ENCODE measurements at regions not wholly inside any gene's neighbourhood (a gene's known extent, or its start where the extent isn't known, plus 50 kb on each side); places are given as distances from the start of the nearest gene placed in this dataset.

DNA sequence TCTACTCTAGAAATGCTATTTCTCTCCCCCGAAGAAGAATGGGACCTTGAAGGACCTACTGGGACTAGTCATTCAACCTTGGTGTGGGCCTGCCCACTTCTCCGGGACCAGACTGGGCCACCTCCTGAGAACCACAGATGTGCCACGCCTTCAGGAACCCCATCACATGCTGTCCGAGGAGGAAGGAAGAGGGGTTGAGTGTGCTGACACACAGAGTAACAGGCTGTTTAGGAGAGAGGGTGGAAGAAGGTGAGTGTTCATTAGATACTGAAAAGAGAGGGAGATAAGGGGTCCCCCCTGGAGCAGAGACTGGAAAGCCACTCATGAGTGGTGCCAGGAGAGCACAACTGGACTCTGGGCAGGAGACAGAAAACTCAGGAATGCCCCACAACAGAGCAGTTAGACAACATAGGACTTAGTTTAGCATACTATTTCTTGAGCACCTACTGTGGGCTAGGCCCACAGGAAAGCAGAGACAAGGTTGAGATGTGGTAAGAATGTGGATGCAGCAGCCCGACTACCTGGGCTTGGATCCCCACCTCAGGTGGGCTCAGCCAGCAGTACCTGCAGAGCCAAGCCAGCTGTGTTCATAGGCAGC is 286.4 kb upstream of the NCKAP5 start:
- Mint-ChIP-seq H3K9me3 (peaks cover 35% of the 10 kb centered on the region), H3K4me3 (no peak overlapping the region), H3K27ac (no peak overlapping the region), H3K27me3 (ENCODE audit: insufficient read depth, low read depth, poor library complexity) (peaks cover 5% of the 10 kb centered on the region), H3K4me1 (no peaks in the 10 kb centered on the region), H3K36me3 (ENCODE audit: low read depth) (peaks cover 15% of the 10 kb centered on the region)
- TF ChIP-seq ZNF114 (CRISPR knock-in tag; IDR thresholded peaks at IDR 0.05): no peak
- no peak for TF ChIP-seq EZH2phosphoT487 (IDR thresholded peaks at IDR 0.05; ENCODE audit: unreplicated experiment)
- TF ChIP-seq ZNF331 (CRISPR knock-in tag; IDR thresholded peaks at IDR 0.05; ENCODE audit: low read depth): no peak
- TF ChIP-seq JUNB (IDR thresholded peaks at IDR 0.05; ENCODE audit: unreplicated experiment): no peak
- TF ChIP-seq NANOG (IDR thresholded peaks at IDR 0.05; ENCODE audit: borderline replicate concordance): no peak
- TF ChIP-seq, protein P1, sequence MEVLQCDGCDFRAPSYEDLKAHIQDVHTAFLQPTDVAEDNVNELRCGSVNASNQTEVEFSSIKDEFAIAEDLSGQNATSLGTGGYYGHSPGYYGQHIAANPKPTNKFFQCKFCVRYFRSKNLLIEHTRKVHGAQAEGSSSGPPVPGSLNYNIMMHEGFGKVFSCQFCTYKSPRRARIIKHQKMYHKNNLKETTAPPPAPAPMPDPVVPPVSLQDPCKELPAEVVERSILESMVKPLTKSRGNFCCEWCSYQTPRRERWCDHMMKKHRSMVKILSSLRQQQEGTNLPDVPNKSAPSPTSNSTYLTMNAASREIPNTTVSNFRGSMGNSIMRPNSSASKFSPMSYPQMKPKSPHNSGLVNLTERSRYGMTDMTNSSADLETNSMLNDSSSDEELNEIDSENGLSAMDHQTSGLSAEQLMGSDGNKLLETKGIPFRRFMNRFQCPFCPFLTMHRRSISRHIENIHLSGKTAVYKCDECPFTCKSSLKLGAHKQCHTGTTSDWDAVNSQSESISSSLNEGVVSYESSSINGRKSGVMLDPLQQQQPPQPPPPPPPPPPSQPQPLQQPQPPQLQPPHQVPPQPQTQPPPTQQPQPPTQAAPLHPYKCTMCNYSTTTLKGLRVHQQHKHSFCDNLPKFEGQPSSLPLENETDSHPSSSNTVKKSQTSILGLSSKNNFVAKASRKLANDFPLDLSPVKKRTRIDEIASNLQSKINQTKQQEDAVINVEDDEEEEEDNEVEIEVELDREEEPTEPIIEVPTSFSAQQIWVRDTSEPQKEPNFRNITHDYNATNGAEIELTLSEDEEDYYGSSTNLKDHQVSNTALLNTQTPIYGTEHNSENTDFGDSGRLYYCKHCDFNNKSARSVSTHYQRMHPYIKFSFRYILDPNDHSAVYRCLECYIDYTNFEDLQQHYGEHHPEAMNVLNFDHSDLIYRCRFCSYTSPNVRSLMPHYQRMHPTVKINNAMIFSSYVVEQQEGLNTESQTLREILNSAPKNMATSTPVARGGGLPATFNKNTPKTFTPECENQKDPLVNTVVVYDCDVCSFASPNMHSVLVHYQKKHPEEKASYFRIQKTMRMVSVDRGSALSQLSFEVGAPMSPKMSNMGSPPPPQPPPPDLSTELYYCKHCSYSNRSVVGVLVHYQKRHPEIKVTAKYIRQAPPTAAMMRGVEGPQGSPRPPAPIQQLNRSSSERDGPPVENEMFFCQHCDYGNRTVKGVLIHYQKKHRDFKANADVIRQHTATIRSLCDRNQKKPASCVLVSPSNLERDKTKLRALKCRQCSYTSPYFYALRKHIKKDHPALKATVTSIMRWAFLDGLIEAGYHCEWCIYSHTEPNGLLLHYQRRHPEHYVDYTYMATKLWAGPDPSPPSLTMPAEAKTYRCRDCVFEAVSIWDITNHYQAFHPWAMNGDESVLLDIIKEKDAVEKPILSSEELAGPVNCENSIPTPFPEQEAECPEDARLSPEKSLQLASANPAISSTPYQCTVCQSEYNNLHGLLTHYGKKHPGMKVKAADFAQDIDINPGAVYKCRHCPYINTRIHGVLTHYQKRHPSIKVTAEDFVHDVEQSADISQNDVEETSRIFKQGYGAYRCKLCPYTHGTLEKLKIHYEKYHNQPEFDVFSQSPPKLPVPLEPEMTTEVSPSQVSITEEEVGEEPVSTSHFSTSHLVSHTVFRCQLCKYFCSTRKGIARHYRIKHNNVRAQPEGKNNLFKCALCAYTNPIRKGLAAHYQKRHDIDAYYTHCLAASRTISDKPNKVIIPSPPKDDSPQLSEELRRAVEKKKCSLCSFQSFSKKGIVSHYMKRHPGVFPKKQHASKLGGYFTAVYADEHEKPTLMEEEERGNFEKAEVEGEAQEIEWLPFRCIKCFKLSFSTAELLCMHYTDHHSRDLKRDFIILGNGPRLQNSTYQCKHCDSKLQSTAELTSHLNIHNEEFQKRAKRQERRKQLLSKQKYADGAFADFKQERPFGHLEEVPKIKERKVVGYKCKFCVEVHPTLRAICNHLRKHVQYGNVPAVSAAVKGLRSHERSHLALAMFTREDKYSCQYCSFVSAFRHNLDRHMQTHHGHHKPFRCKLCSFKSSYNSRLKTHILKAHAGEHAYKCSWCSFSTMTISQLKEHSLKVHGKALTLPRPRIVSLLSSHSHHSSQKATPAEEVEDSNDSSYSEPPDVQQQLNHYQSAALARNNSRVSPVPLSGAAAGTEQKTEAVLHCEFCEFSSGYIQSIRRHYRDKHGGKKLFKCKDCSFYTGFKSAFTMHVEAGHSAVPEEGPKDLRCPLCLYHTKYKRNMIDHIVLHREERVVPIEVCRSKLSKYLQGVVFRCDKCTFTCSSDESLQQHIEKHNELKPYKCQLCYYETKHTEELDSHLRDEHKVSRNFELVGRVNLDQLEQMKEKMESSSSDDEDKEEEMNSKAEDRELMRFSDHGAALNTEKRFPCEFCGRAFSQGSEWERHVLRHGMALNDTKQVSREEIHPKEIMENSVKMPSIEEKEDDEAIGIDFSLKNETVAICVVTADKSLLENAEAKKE (CRISPR knock-in tag; IDR thresholded peaks at IDR 0.05): no peak
- TF ChIP-seq, protein P2, sequence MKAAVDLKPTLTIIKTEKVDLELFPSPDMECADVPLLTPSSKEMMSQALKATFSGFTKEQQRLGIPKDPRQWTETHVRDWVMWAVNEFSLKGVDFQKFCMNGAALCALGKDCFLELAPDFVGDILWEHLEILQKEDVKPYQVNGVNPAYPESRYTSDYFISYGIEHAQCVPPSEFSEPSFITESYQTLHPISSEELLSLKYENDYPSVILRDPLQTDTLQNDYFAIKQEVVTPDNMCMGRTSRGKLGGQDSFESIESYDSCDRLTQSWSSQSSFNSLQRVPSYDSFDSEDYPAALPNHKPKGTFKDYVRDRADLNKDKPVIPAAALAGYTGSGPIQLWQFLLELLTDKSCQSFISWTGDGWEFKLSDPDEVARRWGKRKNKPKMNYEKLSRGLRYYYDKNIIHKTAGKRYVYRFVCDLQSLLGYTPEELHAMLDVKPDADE (IDR thresholded peaks at IDR 0.05): no peak
- Histone ChIP-seq H3K27ac (ENCODE audit: low read depth) (no peak overlapping the region), H3K36me3 (ENCODE audit: insufficient read depth) (no peaks in the 10 kb centered on the region), H2AFZ (no peak overlapping the region), H3K4me2 (no peak overlapping the region), H3K9me2 (ENCODE audit: insufficient read depth) (0 out of 2 replicates have a peak, but pooled peaks cover 2% of the 10 kb centered on the region), H3K4me3 (no peak overlapping the region), H3K27me3 (ENCODE audit: insufficient read depth) (no peaks in the 10 kb centered on the region), H3F3A (replicated peaks; ENCODE audit: low read depth) (no peaks in the 10 kb centered on the region), H4K20me1 (replicated peaks; ENCODE audit: insufficient read depth) (no peaks in the 10 kb centered on the region), H3K79me2 (replicated peaks; ENCODE audit: insufficient read depth) (no peaks in the 10 kb centered on the region), H3K4me1 (ENCODE audit: insufficient read depth) (no peaks in the 10 kb centered on the region)
- ATAC-seq: no peak
- no peak for DNase-seq (ENCODE audit: low spot score)

All from GM23338 (cell line).